ENCODE measurements at regions not wholly inside any gene's neighbourhood (a gene's known extent, or its start where the extent isn't known, plus 50 kb on each side); places are given as distances from the start of the nearest gene placed in this dataset.

DNA sequence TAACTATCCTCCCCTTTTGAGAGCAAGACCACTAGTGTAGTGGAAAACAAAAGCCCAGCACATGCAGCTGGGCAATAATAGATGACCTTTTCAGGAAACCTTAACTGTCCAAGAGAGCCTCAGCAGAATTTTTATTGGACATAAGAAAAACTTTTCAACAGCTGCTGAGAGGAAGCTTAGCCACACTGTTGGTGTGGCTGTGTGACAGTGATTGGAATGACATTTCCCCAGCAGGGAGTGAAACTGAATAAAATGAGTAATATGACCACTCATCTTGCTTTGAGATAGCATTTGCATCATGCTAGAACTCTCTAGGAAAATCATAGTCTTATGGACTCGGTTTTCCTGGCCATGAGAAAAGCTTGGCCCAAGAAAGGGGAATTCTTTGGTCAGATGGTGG lies 687.8 kb downstream of the SLCO4C1 start (continued):
- TF ChIP-seq SIN3A (conservative IDR thresholded peaks at IDR 0.05 in 1 of 2, IDR thresholded peaks at IDR 0.05 in 1 of 2; ENCODE audit: low read depth in 1 of 2, low read length in 2 of 2) = no peak

DNA sequence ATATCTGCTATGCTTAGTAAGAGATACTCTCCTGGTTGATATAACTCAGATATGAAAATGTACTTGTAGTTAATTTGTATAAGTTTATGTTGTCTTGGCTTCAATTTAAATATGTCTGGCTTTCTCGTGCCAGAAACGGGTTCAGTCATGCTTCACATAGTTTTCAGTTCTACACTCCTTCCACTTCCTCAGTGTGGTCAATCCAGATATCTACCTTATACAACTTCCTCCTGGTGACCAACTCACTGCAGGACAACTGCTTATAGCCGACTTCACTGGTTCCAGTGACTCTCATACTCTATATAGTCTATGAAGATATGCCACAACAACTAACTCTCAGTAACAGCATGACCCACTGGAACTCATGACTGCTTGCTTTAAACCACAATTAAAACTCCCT lies 690.4 kb downstream of the SLCO4C1 start:
- Histone ChIP-seq H3K56ac (replicated peaks; ENCODE audit: insufficient read length, low read depth, low read length) (no peak overlapping the region), H2BK120ac (replicated peaks; ENCODE audit: low read depth, low read length) (no peak overlapping the region), H3K9me3 (ENCODE audit: insufficient read depth in 2 of 2, low read depth in 1 of 2, low read length in 1 of 2) (no peaks in the 10 kb centered on the region), H3K79me2 (ENCODE audit: control insufficient read depth in 1 of 2, insufficient read depth in 2 of 2, low read length in 2 of 2) (no peaks in the 10 kb centered on the region), H3K4ac (replicated peaks; ENCODE audit: insufficient read length, low read depth, low read length) (no peak overlapping the region), H3K4me2 (ENCODE audit: insufficient read depth in 1 of 2, low read depth in 2 of 2, low read length in 2 of 2) (no peak overlapping the region), H3K4me3 (ENCODE audit: extremely low read depth in 1 of 4, insufficient read depth in 2 of 4, low read depth in 3 of 4, low read length in 4 of 4) (no peak overlapping the region), H3K27ac (ENCODE audit: low read depth, low read length) (no peak overlapping the region), H2BK12ac (ENCODE audit: low read depth, low read length) (no peak overlapping the region), H4K91ac (replicated peaks; ENCODE audit: insufficient read length, low read length) (no peak overlapping the region), H4K20me1 (replicated peaks in 1 of 2; ENCODE audit: control insufficient read depth in 1 of 2, insufficient read depth in 2 of 2, low read length in 2 of 2) (no peaks in the 10 kb centered on the region), H3K4me1 (replicated peaks in 1 of 4; ENCODE audit: control insufficient read depth in 3 of 4, insufficient read depth in 4 of 4, low read length in 3 of 4) (no peaks in the 10 kb centered on the region), H2BK15ac (ENCODE audit: low read length) (no peak overlapping the region), H3K14ac (ENCODE audit: insufficient read length) (no peak overlapping the region), H3K79me1 (ENCODE audit: low read depth, low read length) (no peaks in the 10 kb centered on the region), H2BK20ac (ENCODE audit: low read length) (no peak overlapping the region), H3K9ac (replicated peaks in 1 of 4; ENCODE audit: extremely low read depth in 1 of 4, low read depth in 3 of 4, low read length in 3 of 4) (no peak overlapping the region), H3K18ac (ENCODE audit: extremely low read depth, low read length) (no peak overlapping the region), H3K36me3 (ENCODE audit: control insufficient read depth in 2 of 4, insufficient read depth in 4 of 4, low read length in 3 of 4) (no peaks in the 10 kb centered on the region), H3K27me3 (replicated peaks in 1 of 4; ENCODE audit: control insufficient read depth in 3 of 4, extremely low read depth in 1 of 4, insufficient read depth in 3 of 4, low read length in 3 of 4) (no peaks in the 10 kb centered on the region), H2AFZ (ENCODE audit: low read length) (no peak overlapping the region), H4K5ac (ENCODE audit: insufficient read length, low read depth, low read length) (no peak overlapping the region), H3K23ac (ENCODE audit: insufficient read length) (no peak overlapping the region), H3K23me2 (ENCODE audit: low read depth, low read length) (no peaks in the 10 kb centered on the region), H2BK5ac (ENCODE audit: low read depth, low read length) (no peak overlapping the region), H2AK5ac (ENCODE audit: low read depth, low read length) (no peak overlapping the region), H4K8ac (ENCODE audit: extremely low read depth, insufficient read depth, low read length) (no peak overlapping the region)
- POLR2A ChIA-PET (ENCODE audit: partially characterized antibody) = no interaction called here
- WGBS, 2 experiments (ENCODE audit: extremely low coverage in 1 of 2, insufficient coverage in 1 of 2, insufficient read length in 1 of 2, insufficient replicate concordance in 2 of 2, low coverage in 1 of 2, low lambda C conversion rate in 2 of 2, missing lambda C conversion rate in 1 of 2) = 89% methylated on average over 3 of the region's 3 CpGs; no CpG with 5 or more reads in 1 of the 2 experiments
- no peak for DNase-seq (ENCODE audit: low read depth in 1 of 2, low spot score in 2 of 2)
- no peak for FAIRE-seq
- CTCF ChIA-PET (ENCODE audit: partially characterized antibody) = no interaction called here
- TF ChIP-seq RXRA (IDR thresholded peaks at IDR 0.05; ENCODE audit: insufficient read depth, low read depth, low read length) = no peak
- no peak for TF ChIP-seq BCL11A (IDR thresholded peaks at IDR 0.05; ENCODE audit: low read depth in 2 of 2, low read length in 2 of 2)
- no peak for TF ChIP-seq CTBP2 (IDR thresholded peaks at IDR 0.05; ENCODE audit: borderline replicate concordance, insufficient read depth, insufficient read length, low read length)
- TF ChIP-seq, protein P1, sequence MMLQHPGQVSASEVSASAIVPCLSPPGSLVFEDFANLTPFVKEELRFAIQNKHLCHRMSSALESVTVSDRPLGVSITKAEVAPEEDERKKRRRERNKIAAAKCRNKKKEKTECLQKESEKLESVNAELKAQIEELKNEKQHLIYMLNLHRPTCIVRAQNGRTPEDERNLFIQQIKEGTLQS (IDR thresholded peaks at IDR 0.05; ENCODE audit: insufficient read depth, low read depth, low read length) = no peak
- TF ChIP-seq NRF1 (IDR thresholded peaks at IDR 0.05; ENCODE audit: low read depth, low read length) = no peak
- TF ChIP-seq BACH1 (IDR thresholded peaks at IDR 0.05; ENCODE audit: low read length) = no peak
- TF ChIP-seq TAF1 (IDR thresholded peaks at IDR 0.05; ENCODE audit: low read depth, low read length) = no peak
- TF ChIP-seq, protein P2, sequence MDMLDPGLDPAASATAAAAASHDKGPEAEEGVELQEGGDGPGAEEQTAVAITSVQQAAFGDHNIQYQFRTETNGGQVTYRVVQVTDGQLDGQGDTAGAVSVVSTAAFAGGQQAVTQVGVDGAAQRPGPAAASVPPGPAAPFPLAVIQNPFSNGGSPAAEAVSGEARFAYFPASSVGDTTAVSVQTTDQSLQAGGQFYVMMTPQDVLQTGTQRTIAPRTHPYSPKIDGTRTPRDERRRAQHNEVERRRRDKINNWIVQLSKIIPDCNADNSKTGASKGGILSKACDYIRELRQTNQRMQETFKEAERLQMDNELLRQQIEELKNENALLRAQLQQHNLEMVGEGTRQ (IDR thresholded peaks at IDR 0.05; ENCODE audit: low read length) = no peak

All from H1 (cell line).